ENCODE measurements at regions not wholly inside any gene's neighbourhood (a gene's known extent, or its start where the extent isn't known, plus 50 kb on each side); places are given as distances from the start of the nearest gene placed in this dataset.

DNA sequence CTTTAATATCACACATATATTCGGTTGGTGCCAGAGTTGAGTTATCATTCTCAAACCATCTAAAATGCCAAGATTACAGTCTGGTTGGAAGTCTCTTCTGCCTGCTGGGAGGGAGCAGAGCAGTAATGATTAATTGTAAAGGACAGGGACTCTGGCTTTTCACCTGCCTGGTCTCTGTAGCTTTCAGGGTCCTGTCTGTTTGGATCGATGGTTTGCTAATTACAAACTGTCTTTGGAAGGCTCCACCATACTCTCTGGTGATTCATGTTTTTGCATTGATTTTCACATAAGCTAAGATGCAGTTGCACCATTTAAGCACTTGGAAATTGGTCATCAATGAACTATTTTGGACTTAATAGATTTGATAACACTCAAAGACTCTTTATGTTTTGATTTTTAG lies 350.4 kb upstream of the SATB1 start:
- H3K79me1 ChIP-seq (ENCODE audit: low read length): no peaks in the 10 kb centered on the region
- no peak overlapping the region for H3K4me3 ChIP-seq (ENCODE audit: low read depth, low read length)
- no peak overlapping the region for H2BK12ac ChIP-seq (ENCODE audit: low read length)
- no peak overlapping the region for H3K9ac ChIP-seq (ENCODE audit: low read length)
- H3K36me3 ChIP-seq (ENCODE audit: control insufficient read depth in 1 of 2, insufficient read depth in 2 of 2, low read length in 2 of 2): no peaks in the 10 kb centered on the region
- H3K79me2 ChIP-seq (ENCODE audit: control insufficient read depth, insufficient read depth, low read length, poor library complexity): no peaks in the 10 kb centered on the region
- no peak overlapping the region for H2BK5ac ChIP-seq (ENCODE audit: low read depth, low read length, poor library complexity)
- H2BK120ac ChIP-seq (ENCODE audit: insufficient read depth, low read length, poor library complexity): no peak overlapping the region
- H2AK5ac ChIP-seq (ENCODE audit: low read length): no peak overlapping the region
- H4K12ac ChIP-seq (ENCODE audit: low read depth, low read length): no peak overlapping the region
- no peaks in the 10 kb centered on the region for H3K27me3 ChIP-seq (ENCODE audit: insufficient read depth, low read length)
- no peak for DNase-seq
- no peak overlapping the region for H3K27ac ChIP-seq (ENCODE audit: low read depth, low read length)
- no peak overlapping the region for H3K18ac ChIP-seq (ENCODE audit: low read length)
- H3K9me3 ChIP-seq (ENCODE audit: insufficient read depth, low read depth, low read length): no peaks in the 10 kb centered on the region
- no peaks in the 10 kb centered on the region for H3K4me1 ChIP-seq (ENCODE audit: control insufficient read depth in 1 of 2, insufficient read depth in 2 of 2, low read length in 2 of 2)
- WGBS (ENCODE audit: extremely low coverage, insufficient coverage, insufficient read length): no CpG with 5 or more reads among the region's 2 CpGs
- H4K91ac ChIP-seq (ENCODE audit: low read depth, low read length): no peak overlapping the region
- no peak overlapping the region for H2AFZ ChIP-seq (ENCODE audit: insufficient read depth, low read length, poor library complexity)
- H4K8ac ChIP-seq (ENCODE audit: low read depth, low read length): no peak overlapping the region
- H3K4ac ChIP-seq (ENCODE audit: low read depth, low read length): no peak overlapping the region
- H3K4me2 ChIP-seq (ENCODE audit: low read length): no peak overlapping the region
- H3K14ac ChIP-seq (ENCODE audit: low read length): no peak overlapping the region
- no peak overlapping the region for H3K23ac ChIP-seq (ENCODE audit: low read length)

DNA sequence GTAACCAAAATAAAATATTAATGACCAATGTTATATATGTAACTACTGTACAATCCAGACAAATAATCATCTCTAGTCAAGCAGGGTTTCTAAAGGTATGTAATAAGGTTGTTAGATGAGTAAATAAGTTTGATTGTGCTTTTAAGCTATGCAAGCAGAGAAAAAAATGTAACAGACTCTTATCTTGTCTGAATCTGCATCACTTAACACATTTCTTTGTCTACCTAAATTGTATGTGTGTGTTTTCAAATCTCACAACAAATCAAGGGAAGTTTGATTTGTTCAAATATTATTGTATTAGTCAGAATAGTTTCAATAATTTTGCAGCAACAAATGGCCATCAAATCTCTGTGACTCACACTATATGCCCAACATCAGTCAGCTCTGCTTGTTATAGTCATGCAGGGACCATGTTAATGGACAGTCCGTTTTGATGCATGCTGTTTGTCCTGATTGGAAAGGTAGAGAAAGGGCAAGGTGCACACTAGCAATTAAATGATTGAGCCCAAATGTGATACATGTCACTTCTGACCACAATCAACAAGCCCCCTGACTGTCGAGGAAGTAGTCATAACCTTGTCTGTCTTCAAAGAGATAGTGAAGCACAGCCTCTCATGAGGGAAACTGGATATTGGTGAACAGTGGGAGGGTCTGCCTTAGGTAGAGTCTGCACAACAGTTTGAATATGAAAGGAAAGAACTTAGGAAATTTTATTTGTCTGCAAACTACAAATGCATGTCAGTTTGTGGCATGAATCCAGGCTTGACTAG lies 349.4 kb upstream of the SATB1 start:
- Histone ChIP-seq H3K9ac (ENCODE audit: low read length) (no peak overlapping the region), H4K12ac (ENCODE audit: low read depth, low read length) (no peak overlapping the region), H3K4me3 (ENCODE audit: low read depth, low read length) (no peak overlapping the region), H2AK5ac (ENCODE audit: low read length) (no peak overlapping the region), H3K23ac (ENCODE audit: low read length) (no peak overlapping the region), H3K14ac (ENCODE audit: low read length) (no peak overlapping the region), H3K18ac (ENCODE audit: low read length) (no peak overlapping the region), H2BK120ac (ENCODE audit: insufficient read depth, low read length, poor library complexity) (no peak overlapping the region), H4K91ac (ENCODE audit: low read depth, low read length) (no peak overlapping the region), H4K8ac (ENCODE audit: low read depth, low read length) (no peak overlapping the region), H2BK5ac (ENCODE audit: low read depth, low read length, poor library complexity) (no peak overlapping the region), H3K79me1 (ENCODE audit: low read length) (no peaks in the 10 kb centered on the region), H3K4me1 (ENCODE audit: control insufficient read depth in 1 of 2, insufficient read depth in 2 of 2, low read length in 2 of 2) (no peaks in the 10 kb centered on the region), H3K4me2 (ENCODE audit: low read length) (no peak overlapping the region), H3K9me3 (ENCODE audit: insufficient read depth, low read depth, low read length) (no peaks in the 10 kb centered on the region), H2AFZ (ENCODE audit: insufficient read depth, low read length, poor library complexity) (no peak overlapping the region), H3K36me3 (ENCODE audit: control insufficient read depth in 1 of 2, insufficient read depth in 2 of 2, low read length in 2 of 2) (no peaks in the 10 kb centered on the region), H2BK12ac (ENCODE audit: low read length) (no peak overlapping the region), H3K79me2 (ENCODE audit: control insufficient read depth, insufficient read depth, low read length, poor library complexity) (no peaks in the 10 kb centered on the region), H3K27me3 (ENCODE audit: insufficient read depth, low read length) (no peaks in the 10 kb centered on the region), H3K4ac (ENCODE audit: low read depth, low read length) (no peak overlapping the region), H3K27ac (ENCODE audit: low read depth, low read length) (no peak overlapping the region)
- no peak for DNase-seq
- no CpG with 5 or more reads among the region's 2 CpGs for WGBS (ENCODE audit: extremely low coverage, insufficient coverage, insufficient read length)

DNA sequence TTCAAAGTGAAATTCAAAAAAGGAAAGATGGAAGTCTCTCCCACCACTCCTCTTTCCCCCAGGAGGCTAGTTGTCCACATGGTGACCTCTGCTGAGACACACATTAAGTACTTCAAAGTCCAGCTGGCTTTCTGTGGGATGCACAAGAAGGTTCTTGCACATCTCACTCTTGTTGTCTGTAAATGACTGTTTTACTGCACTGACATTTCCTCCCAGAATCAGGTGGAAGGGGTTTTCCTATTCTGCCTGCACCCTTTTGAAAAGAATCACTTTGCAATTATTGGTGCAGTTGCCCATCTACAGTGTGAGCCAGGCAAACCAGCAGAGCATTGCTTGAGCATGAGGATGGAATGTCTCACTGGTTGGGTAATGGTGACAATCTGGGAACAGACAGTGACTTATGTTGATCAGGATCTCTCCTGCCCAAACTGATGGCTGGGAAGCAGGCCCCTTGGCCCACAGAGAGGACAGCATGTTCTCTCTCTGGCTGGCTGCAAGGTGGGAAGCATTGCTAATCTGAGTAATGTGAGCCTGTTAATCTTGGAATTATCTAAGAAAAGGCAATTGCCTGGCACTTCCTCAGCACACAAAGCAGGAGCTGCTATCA lies 347.7 kb upstream of the SATB1 start:
- DNase-seq: no peak
- Histone ChIP-seq H2BK5ac (ENCODE audit: low read depth, low read length, poor library complexity) (no peak overlapping the region), H3K4me3 (ENCODE audit: low read depth, low read length) (no peak overlapping the region), H2BK12ac (ENCODE audit: low read length) (no peak overlapping the region), H3K4me2 (ENCODE audit: low read length) (no peak overlapping the region), H3K23ac (ENCODE audit: low read length) (no peak overlapping the region), H4K12ac (ENCODE audit: low read depth, low read length) (no peak overlapping the region), H3K9ac (ENCODE audit: low read length) (no peak overlapping the region), H2AK5ac (ENCODE audit: low read length) (no peak overlapping the region), H3K27ac (ENCODE audit: low read depth, low read length) (no peak overlapping the region), H3K4ac (ENCODE audit: low read depth, low read length) (no peak overlapping the region), H2AFZ (ENCODE audit: insufficient read depth, low read length, poor library complexity) (no peak overlapping the region), H3K14ac (ENCODE audit: low read length) (no peak overlapping the region), H4K8ac (ENCODE audit: low read depth, low read length) (no peak overlapping the region), H2BK120ac (ENCODE audit: insufficient read depth, low read length, poor library complexity) (no peak overlapping the region), H3K9me3 (ENCODE audit: insufficient read depth, low read depth, low read length) (no peaks in the 10 kb centered on the region), H3K79me1 (ENCODE audit: low read length) (no peaks in the 10 kb centered on the region), H3K4me1 (ENCODE audit: control insufficient read depth in 1 of 2, insufficient read depth in 2 of 2, low read length in 2 of 2) (no peaks in the 10 kb centered on the region), H3K18ac (ENCODE audit: low read length) (no peak overlapping the region), H3K79me2 (ENCODE audit: control insufficient read depth, insufficient read depth, low read length, poor library complexity) (no peaks in the 10 kb centered on the region), H3K36me3 (ENCODE audit: control insufficient read depth in 1 of 2, insufficient read depth in 2 of 2, low read length in 2 of 2) (no peaks in the 10 kb centered on the region), H3K27me3 (ENCODE audit: insufficient read depth, low read length) (no peaks in the 10 kb centered on the region), H4K91ac (ENCODE audit: low read depth, low read length) (no peak overlapping the region)

DNA sequence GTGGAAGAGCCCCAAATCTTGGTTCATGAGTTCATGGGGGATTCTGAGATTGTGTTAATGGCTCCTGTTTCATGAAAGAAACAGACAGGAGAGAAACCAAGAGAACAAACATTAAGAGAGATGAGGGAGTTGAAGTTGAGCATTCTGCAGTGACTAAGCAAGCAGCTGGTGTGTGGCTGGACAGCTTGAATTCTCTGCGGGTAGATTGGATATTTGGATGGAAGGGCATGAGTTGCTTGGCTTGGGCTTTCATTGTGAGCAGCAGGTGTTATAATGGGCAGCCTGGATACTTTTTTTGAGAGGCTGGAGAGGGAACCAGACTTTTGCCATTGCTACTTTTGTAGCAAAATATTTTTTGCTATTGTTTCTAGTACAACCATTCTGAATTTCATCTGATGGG lies 346.8 kb upstream of the SATB1 start:
- Histone ChIP-seq H3K9ac (ENCODE audit: low read length) (no peak overlapping the region), H2AFZ (ENCODE audit: insufficient read depth, low read length, poor library complexity) (no peak overlapping the region), H3K27me3 (ENCODE audit: insufficient read depth, low read length) (no peaks in the 10 kb centered on the region), H4K12ac (ENCODE audit: low read depth, low read length) (no peak overlapping the region), H4K8ac (ENCODE audit: low read depth, low read length) (no peak overlapping the region), H3K4me2 (ENCODE audit: low read length) (no peak overlapping the region), H2AK5ac (ENCODE audit: low read length) (no peak overlapping the region), H3K4ac (ENCODE audit: low read depth, low read length) (no peak overlapping the region), H3K9me3 (ENCODE audit: insufficient read depth, low read depth, low read length) (no peaks in the 10 kb centered on the region), H3K27ac (ENCODE audit: low read depth, low read length) (no peak overlapping the region), H2BK120ac (ENCODE audit: insufficient read depth, low read length, poor library complexity) (no peak overlapping the region), H2BK12ac (ENCODE audit: low read length) (no peak overlapping the region), H3K14ac (ENCODE audit: low read length) (no peak overlapping the region), H3K18ac (ENCODE audit: low read length) (no peak overlapping the region), H3K4me1 (ENCODE audit: control insufficient read depth in 1 of 2, insufficient read depth in 2 of 2, low read length in 2 of 2) (no peaks in the 10 kb centered on the region), H3K36me3 (ENCODE audit: control insufficient read depth in 1 of 2, insufficient read depth in 2 of 2, low read length in 2 of 2) (no peaks in the 10 kb centered on the region), H2BK5ac (ENCODE audit: low read depth, low read length, poor library complexity) (no peak overlapping the region), H3K4me3 (ENCODE audit: low read depth, low read length) (no peak overlapping the region), H4K91ac (ENCODE audit: low read depth, low read length) (no peak overlapping the region), H3K79me2 (ENCODE audit: control insufficient read depth, insufficient read depth, low read length, poor library complexity) (no peaks in the 10 kb centered on the region), H3K23ac (ENCODE audit: low read length) (no peak overlapping the region), H3K79me1 (ENCODE audit: low read length) (no peaks in the 10 kb centered on the region)
- no peak for DNase-seq
- WGBS (ENCODE audit: extremely low coverage, insufficient coverage, insufficient read length): no CpG with 5 or more reads among the region's 1 CpG
